Naive thymus-derived CD4-positive, alpha-beta T cell (primary cell): ENCODE measurements at regions not wholly inside any gene's neighbourhood (a gene's known extent, or its start where the extent isn't known, plus 50 kb on each side); places are given as distances from the start of the nearest gene placed in this dataset.
"Not testable (repeated sequence)": the region's sequence is repeated elsewhere in the genome, so short reads cannot be mapped to it uniquely, and the experiment has no call there.

Experiments
- ATAC-seq: fragments of 150-1000 bp; cut with Tn5 transposase; 2 replicates; pipeline ENCODE4 v1.10.0; 2021; ENCODE audit warnings: mild to moderate bottlenecking, moderate library complexity
- CTCF ChIA-PET: fragments of 350-600 bp; sonication (Branson Sonifier 250); formaldehyde crosslinking; loops from one replicate; lab custom pipeline; 2021; ENCODE audit warnings: antibody characterized with exemption; lab: Charles Lee
- POLR2A ChIA-PET: fragments of 350-600 bp; sonication (Branson Sonifier 250); formaldehyde crosslinking; loops from one replicate; lab custom pipeline; 2021; ENCODE audit warnings: antibody characterized with exemption, inconsistent platforms; lab: Charles Lee
- DNase-seq, 9 donors: peaks; one replicate each; pipeline versions ENCODE4 v3.0.0 to v3.0.0-alpha.2; 2020 to 2022; ENCODE audit warnings: mixed read lengths in 1 of 9
- H3K27ac ChIP-seq: one replicate; pipeline ENCODE4 v1.7.0; 2013; ENCODE audit warnings: mild to moderate bottlenecking, low read depth, low read length, moderate library complexity
- H3K27me3 ChIP-seq, 2 donors: one replicate each; pipeline ENCODE4 v1.7.0; 2013; ENCODE audit warnings: low read length in 2 of 2, mild to moderate bottlenecking in 2 of 2, moderate library complexity in 2 of 2; ENCODE audit not compliant: control insufficient read depth in 2 of 2, insufficient read depth in 2 of 2
- H3K36me3 ChIP-seq, 3 experiments: 1 replicate in 2 of 3; 2 replicates in 1 of 3; pipeline ENCODE4 v1.7.0; 2013; ENCODE audit warnings: low read length in 3 of 3, mild to moderate bottlenecking in 3 of 3, moderate library complexity in 1 of 3; ENCODE audit not compliant: insufficient read depth in 3 of 3, control insufficient read depth in 2 of 3
- H3K4me1 ChIP-seq, 2 donors: one replicate each; pipeline ENCODE4 v1.7.0; 2013; ENCODE audit warnings: low read length in 2 of 2, mild to moderate bottlenecking in 2 of 2, moderate library complexity in 1 of 2; ENCODE audit not compliant: control insufficient read depth in 2 of 2, insufficient read depth in 2 of 2
- H3K4me3 ChIP-seq: 2 replicates; pipeline ENCODE4 v1.7.0; 2013; ENCODE audit warnings: mild to moderate bottlenecking, low read length
- H3K9me3 ChIP-seq, 3 experiments: 1 replicate in 2 of 3; 2 replicates in 1 of 3; pipeline ENCODE4 v1.7.0; 2013; ENCODE audit warnings: low read length in 3 of 3; ENCODE audit not compliant: control insufficient read depth in 2 of 3
- H3K27ac Mint-ChIP-seq, 9 donors: one replicate each; pipeline ENCODE4 v1.8.0; 2020 to 2022; ENCODE audit warnings: mixed read lengths in 9 of 9, mild to moderate bottlenecking in 8 of 9, moderate library complexity in 5 of 9, inconsistent platforms in 2 of 9
- H3K27me3 Mint-ChIP-seq, 5 donors: one replicate each; pipeline ENCODE4 v1.8.0; 2021 to 2022; ENCODE audit warnings: mixed read lengths in 5 of 5, mild to moderate bottlenecking in 1 of 5
- H3K36me3 Mint-ChIP-seq, 5 donors: one replicate each; pipeline ENCODE4 v1.8.0; 2020 to 2022; ENCODE audit warnings: mixed read lengths in 5 of 5, mild to moderate bottlenecking in 3 of 5, inconsistent platforms in 1 of 5
- H3K4me1 Mint-ChIP-seq, 7 donors: one replicate each; pipeline ENCODE4 v1.8.0; 2020 to 2022; ENCODE audit warnings: mixed read lengths in 7 of 7, mild to moderate bottlenecking in 3 of 7, inconsistent platforms in 1 of 7
- H3K4me3 Mint-ChIP-seq, 10 donors: one replicate each; pipeline ENCODE4 v1.8.0; 2020 to 2022; ENCODE audit warnings: mild to moderate bottlenecking in 10 of 10, mixed read lengths in 10 of 10, moderate library complexity in 6 of 10, inconsistent platforms in 2 of 10
- H3K9me3 Mint-ChIP-seq, 11 donors: one replicate each; pipeline ENCODE4 v1.8.0; 2020 to 2022; ENCODE audit warnings: mixed read lengths in 11 of 11, mild to moderate bottlenecking in 4 of 11, inconsistent platforms in 1 of 11, moderate library complexity in 1 of 11
- intact Hi-C, 2 donors: fragments of 100-400 bp; cut with micrococcal nuclease; formaldehyde crosslinking; loops; one replicate each; pipeline ENCODE4 v1.15.1; 2023

GRCh38 chr1:164456272-164456671 is 102.7 kb upstream of the PBX1 start:
- Histone ChIP-seq H3K27me3 (no peaks in the 10 kb centered on the region), H3K27ac (no peak overlapping the region), H3K4me3 (no peak overlapping the region), H3K36me3 (no peaks in the 10 kb centered on the region), H3K9me3 (no peaks in the 10 kb centered on the region), H3K4me1 (no peaks in the 10 kb centered on the region)
- intact Hi-C loops: no loop called here
- ATAC-seq (no peak), DNase-seq (no peak)
- Mint-ChIP-seq H3K36me3 (peaks cover 0 to 4% (median 0%) of the 10 kb centered on the region in 5 donors), H3K27ac (no peak overlapping the region), H3K9me3 (peaks cover 6 to 24% (median 12%) of the 10 kb centered on the region in 11 donors), H3K4me3 (no peak overlapping the region), H3K4me1 (peaks cover 0 to 2% (median 0%) of the 10 kb centered on the region in 7 donors), H3K27me3 (peaks cover 0 to 4% (median 0%) of the 10 kb centered on the region in 5 donors)
- ChIA-PET POLR2A (no interaction called here), CTCF (no interaction called here)

GRCh38 chr1:164459176-164459575 is 99.8 kb upstream of the PBX1 start:
- H3K36me3 ChIP-seq, H3K4me1 ChIP-seq, H3K4me3 Mint-ChIP-seq, POLR2A ChIA-PET, H3K27me3 ChIP-seq, H3K4me1 Mint-ChIP-seq, H3K27ac Mint-ChIP-seq, H3K36me3 Mint-ChIP-seq, H3K9me3 ChIP-seq, H3K27ac ChIP-seq, DNase-seq, H3K4me3 ChIP-seq, H3K27me3 Mint-ChIP-seq, ATAC-seq, intact Hi-C loops, CTCF ChIA-PET: not testable (repeated sequence)
- H3K9me3 Mint-ChIP-seq: peaks cover 2 to 16% (median 10%) of the 10 kb centered on the region in 11 donors

- no peaks in the 10 kb centered on the region for H3K36me3 Mint-ChIP-seq
- no peak overlapping the region for H3K27ac Mint-ChIP-seq
- ATAC-seq: no peak
- DNase-seq: no peak
- no peak overlapping the region for H3K4me3 Mint-ChIP-seq
- no peaks in the 10 kb centered on the region for H3K27me3 ChIP-seq
- POLR2A ChIA-PET: no interaction called here
- H3K4me3 ChIP-seq: no peak overlapping the region
- H3K27me3 Mint-ChIP-seq: no peaks in the 10 kb centered on the region
- no peaks in the 10 kb centered on the region for H3K9me3 ChIP-seq
- intact Hi-C loops: no loop called here
- peaks cover 0 to 29% (median 6%) of the 10 kb centered on the region in 11 donors for H3K9me3 Mint-ChIP-seq
- H3K27ac ChIP-seq: no peak overlapping the region
- no peaks in the 10 kb centered on the region for H3K4me1 Mint-ChIP-seq
- CTCF ChIA-PET: no interaction called here
- no peaks in the 10 kb centered on the region for H3K36me3 ChIP-seq
- H3K4me1 ChIP-seq: no peaks in the 10 kb centered on the region
These were observed 93.0 kb upstream of the PBX1 start for GRCh38 chr1:164466001-164466421.

DNA sequence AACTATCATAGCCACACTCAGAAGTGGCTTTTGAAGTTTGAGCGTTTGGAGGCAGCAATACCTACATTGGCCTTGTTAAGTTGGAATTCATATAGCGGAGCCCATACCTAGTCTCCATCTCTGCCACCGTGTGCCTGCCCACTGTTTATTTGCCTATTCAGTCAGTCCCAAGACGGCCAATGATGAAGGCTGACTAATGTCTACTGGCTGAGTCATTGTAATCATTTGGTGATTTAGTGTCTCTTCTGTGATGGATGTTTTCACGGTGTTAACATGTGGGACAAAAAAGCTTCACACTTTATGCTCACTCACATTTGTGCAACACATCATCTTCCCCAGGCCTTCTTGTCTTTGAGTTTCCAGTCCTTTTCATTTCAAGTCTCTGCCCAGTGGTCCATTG is 92.6 kb upstream of the PBX1 start:
- H3K4me1 ChIP-seq: no peaks in the 10 kb centered on the region
- intact Hi-C loops: no loop called here
- H3K36me3 Mint-ChIP-seq: no peaks in the 10 kb centered on the region

DNA sequence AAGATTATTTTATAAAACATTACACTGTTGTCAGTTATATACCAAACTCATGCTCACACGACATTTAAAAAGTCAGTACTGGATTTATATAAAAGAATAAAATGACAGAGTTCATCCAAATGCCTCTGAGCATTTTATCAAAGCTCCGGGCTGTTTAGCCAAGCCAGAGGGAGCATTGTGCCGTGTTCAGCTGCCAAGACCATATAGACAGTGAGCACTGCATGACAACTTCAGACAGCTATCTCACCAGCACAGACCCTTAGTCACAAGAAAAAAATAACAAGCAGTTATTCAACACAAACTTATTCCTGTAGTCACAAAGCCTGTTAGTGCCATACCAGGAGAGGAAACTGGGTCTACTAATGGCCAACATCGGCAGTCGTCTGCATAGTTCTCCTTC is 88.0 kb upstream of the PBX1 start:
- Mint-ChIP-seq H3K36me3 (no peaks in the 10 kb centered on the region), H3K4me1 (no peaks in the 10 kb centered on the region), H3K4me3 (no peak overlapping the region), H3K27me3 (peaks cover 0 to 3% (median 0%) of the 10 kb centered on the region in 5 donors), H3K27ac (no peak overlapping the region), H3K9me3 (peaks cover 0 to 25% (median 6%) of the 10 kb centered on the region in 11 donors)
- ChIA-PET POLR2A (no interaction called here), CTCF (no interaction called here)
- H3K36me3 ChIP-seq: no peaks in the 10 kb centered on the region
- H3K27me3 ChIP-seq: no peaks in the 10 kb centered on the region
- peaks cover 0 to 4% (median 0%) of the 10 kb centered on the region in 3 experiments for H3K9me3 ChIP-seq
- no peak for DNase-seq
- H3K27ac ChIP-seq: no peak overlapping the region
- intact Hi-C loops: no loop called here
- no peaks in the 10 kb centered on the region for H3K4me1 ChIP-seq
- no peak overlapping the region for H3K4me3 ChIP-seq
- no peak for ATAC-seq

More for the DNA sequence above, 92.6 kb upstream of the PBX1 start:
- Histone ChIP-seq H3K9me3 (no peaks in the 10 kb centered on the region), H3K27me3 (no peaks in the 10 kb centered on the region), H3K4me3 (no peak overlapping the region), H3K27ac (no peak overlapping the region), H3K36me3 (no peaks in the 10 kb centered on the region)
- Mint-ChIP-seq H3K27me3 (peaks cover 0 to 2% (median 0%) of the 10 kb centered on the region in 5 donors), H3K27ac (no peak overlapping the region), H3K4me1 (no peaks in the 10 kb centered on the region), H3K9me3 (peaks cover 0 to 31% (median 8%) of the 10 kb centered on the region in 11 donors), H3K4me3 (no peak overlapping the region)
- DNase-seq: no peak
- ATAC-seq: no peak
- POLR2A ChIA-PET: no interaction called here
- CTCF ChIA-PET: no interaction called here

DNA sequence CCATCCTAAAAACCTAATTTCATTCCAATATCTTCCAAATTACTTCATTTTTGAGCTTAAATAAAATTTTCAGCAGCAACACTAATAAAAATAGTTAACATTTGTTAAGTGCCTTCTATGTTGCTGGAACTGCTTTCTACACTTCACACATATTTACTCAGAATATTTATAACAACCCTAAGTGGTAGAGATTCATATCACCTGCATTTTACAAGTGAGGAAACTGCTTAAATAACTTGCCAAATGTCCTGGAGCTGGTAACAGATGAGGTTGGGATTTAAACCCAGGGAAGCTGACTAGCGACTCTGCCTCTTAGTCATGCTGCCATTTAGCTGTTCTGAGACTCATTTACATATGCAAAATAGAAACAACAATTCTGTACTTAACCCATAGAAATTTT is 86.1 kb upstream of the PBX1 start:
- Mint-ChIP-seq H3K27ac (no peak overlapping the region), H3K4me1 (no peaks in the 10 kb centered on the region), H3K27me3 (peaks cover 0 to 3% (median 0%) of the 10 kb centered on the region in 5 donors), H3K9me3 (peaks cover 0 to 20% (median 4%) of the 10 kb centered on the region in 11 donors), H3K36me3 (no peaks in the 10 kb centered on the region), H3K4me3 (no peak overlapping the region)
- DNase-seq (no peak), ATAC-seq (no peak)
- Histone ChIP-seq H3K9me3 (peaks cover 0 to 4% (median 0%) of the 10 kb centered on the region in 3 experiments), H3K36me3 (no peaks in the 10 kb centered on the region), H3K27ac (no peak overlapping the region), H3K27me3 (no peaks in the 10 kb centered on the region), H3K4me3 (no peak overlapping the region), H3K4me1 (no peaks in the 10 kb centered on the region)
- intact Hi-C loops: no loop called here
- POLR2A ChIA-PET: no interaction called here
- CTCF ChIA-PET: interaction anchor here (0.7 kb wide), 1 partner anchor 13 kb away, joined by 3 read pairs; no protein-coding TSS in a partner anchor

DNA sequence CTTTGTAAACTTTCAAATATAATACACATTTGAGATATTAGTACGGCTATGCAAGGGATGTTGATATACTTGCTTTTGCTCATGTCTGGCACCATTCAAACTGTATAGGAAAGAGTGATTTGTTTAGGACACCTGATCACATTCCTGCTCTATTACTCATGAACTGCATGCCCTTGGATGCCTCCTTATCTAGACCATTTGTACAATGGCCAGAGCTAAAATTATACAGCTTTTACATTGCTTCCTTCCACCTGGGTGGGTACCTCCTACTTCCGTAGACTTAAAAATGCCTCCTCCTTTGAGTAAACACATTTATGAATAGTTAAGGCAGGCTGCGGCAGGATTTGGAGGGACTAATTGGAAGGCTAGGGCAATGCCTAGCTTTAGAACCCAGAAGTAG is 85.4 kb upstream of the PBX1 start:
- H3K4me3 ChIP-seq: no peak overlapping the region
- no peaks in the 10 kb centered on the region for H3K36me3 Mint-ChIP-seq
- DNase-seq (no peak), ATAC-seq (no peak)
- H3K27ac Mint-ChIP-seq: no peak overlapping the region
- peaks cover 0 to 3% (median 0%) of the 10 kb centered on the region in 5 donors for H3K27me3 Mint-ChIP-seq
- no peaks in the 10 kb centered on the region for H3K27me3 ChIP-seq
- intact Hi-C loops: no loop called here
- H3K36me3 ChIP-seq: no peaks in the 10 kb centered on the region
- POLR2A ChIA-PET: no interaction called here
- H3K27ac ChIP-seq: no peak overlapping the region
- no peaks in the 10 kb centered on the region for H3K4me1 ChIP-seq
- peaks cover 0 to 4% (median 0%) of the 10 kb centered on the region in 3 experiments for H3K9me3 ChIP-seq
- no peak overlapping the region for H3K4me3 Mint-ChIP-seq
- CTCF ChIA-PET: interaction anchor here (0.7 kb wide), 1 partner anchor 12 kb away, joined by 3 read pairs; no protein-coding TSS in a partner anchor
- H3K4me1 Mint-ChIP-seq: no peaks in the 10 kb centered on the region
- H3K9me3 Mint-ChIP-seq: peaks cover 0 to 20% (median 4%) of the 10 kb centered on the region in 11 donors
